Activated T-helper 2 cell treated with anti-CD3 and anti-CD28 coated beads, Interferon-gamma antibody, Interleukin-2, Interleukin-4, amounts not matched to agents 10 μg/mL and 5 μg/mL and 100 μg/mL, durations not matched to agents 14 hours and 24 hours and 36 hours (primary cell): ENCODE measurements at regions not wholly inside any gene's neighbourhood (a gene's known extent, or its start where the extent isn't known, plus 50 kb on each side); places are given as distances from the start of the nearest gene placed in this dataset.

ENCODE experiments used
- DNase-seq: peaks from one replicate; pipeline ENCODE4 v3.0.0; 2021; ENCODE audit warnings: low spot score
- H3K27ac Mint-ChIP-seq: one replicate; pipeline ENCODE4 v1.8.0; 2021; ENCODE audit warnings: mixed read lengths
- H3K27me3 Mint-ChIP-seq: one replicate; pipeline ENCODE4 v1.8.0; 2021; ENCODE audit warnings: low read depth, mixed read lengths
- H3K36me3 Mint-ChIP-seq: one replicate; pipeline ENCODE4 v1.8.0; 2021; ENCODE audit warnings: low read depth, mixed read lengths
- H3K4me1 Mint-ChIP-seq: one replicate; pipeline ENCODE4 v1.8.0; 2021; ENCODE audit warnings: low read depth, mixed read lengths
- H3K4me3 Mint-ChIP-seq: one replicate; pipeline ENCODE4 v1.8.0; 2021; ENCODE audit warnings: low read depth, mild to moderate bottlenecking, moderate library complexity, mixed read lengths
- H3K9me3 Mint-ChIP-seq: one replicate; pipeline ENCODE4 v1.8.0; 2021; ENCODE audit warnings: mixed read lengths
- intact Hi-C: fragments of 100-400 bp; cut with micrococcal nuclease; formaldehyde crosslinking; loops from one replicate; pipeline ENCODE4 v1.15.1; 2023

DNA sequence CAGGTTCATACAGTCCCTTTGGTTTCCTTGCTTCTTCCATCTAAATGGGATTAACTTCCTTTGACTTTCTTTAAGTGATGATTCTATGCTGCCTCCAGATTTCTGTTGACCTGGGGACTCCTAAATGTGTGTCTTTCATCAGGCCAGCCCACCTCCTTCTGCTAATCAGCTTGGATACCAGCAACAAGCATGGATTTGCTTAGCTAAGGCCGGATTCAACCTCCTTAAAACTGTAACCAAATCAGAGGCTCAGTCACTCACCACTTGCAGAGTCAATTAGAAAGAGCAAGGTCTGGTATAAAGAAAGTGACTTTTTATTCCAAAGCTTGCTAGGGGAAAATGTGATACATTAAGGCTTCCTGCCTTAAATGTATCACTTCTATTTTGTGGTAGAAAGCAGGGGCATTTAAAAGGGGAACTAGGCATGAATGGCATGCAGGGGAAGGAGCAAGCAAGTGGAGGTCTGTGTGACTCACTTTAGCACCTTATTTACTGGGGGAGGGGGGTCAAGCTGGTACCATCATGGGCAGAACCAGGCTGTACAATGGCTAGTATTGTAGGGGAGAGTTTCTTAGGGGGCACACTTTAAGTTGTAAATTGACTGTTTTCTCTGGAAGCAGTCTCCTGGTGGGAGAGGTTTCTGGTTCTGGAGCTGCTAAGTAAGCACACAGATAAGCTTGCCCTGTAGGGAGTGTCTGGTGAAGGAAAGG, 239.0 kb upstream of the PDGFD start:
- Mint-ChIP-seq H3K4me3 (no peak overlapping the region), H3K27ac (no peak overlapping the region), H3K36me3 (no peaks in the 10 kb centered on the region), H3K4me1 (no peaks in the 10 kb centered on the region), H3K9me3 (no peaks in the 10 kb centered on the region), H3K27me3 (no peaks in the 10 kb centered on the region)
- intact Hi-C loops: no loop called here
- no peak for DNase-seq

GRCh38 chr11:104394508-104394907, 230.6 kb upstream of the PDGFD start:
- Mint-ChIP-seq H3K36me3 (no peaks in the 10 kb centered on the region), H3K9me3 (no peaks in the 10 kb centered on the region), H3K27me3 (no peaks in the 10 kb centered on the region), H3K4me1 (no peaks in the 10 kb centered on the region), H3K4me3 (no peak overlapping the region), H3K27ac (no peak overlapping the region)
- no peak for DNase-seq
- intact Hi-C loops: no loop called here

DNA sequence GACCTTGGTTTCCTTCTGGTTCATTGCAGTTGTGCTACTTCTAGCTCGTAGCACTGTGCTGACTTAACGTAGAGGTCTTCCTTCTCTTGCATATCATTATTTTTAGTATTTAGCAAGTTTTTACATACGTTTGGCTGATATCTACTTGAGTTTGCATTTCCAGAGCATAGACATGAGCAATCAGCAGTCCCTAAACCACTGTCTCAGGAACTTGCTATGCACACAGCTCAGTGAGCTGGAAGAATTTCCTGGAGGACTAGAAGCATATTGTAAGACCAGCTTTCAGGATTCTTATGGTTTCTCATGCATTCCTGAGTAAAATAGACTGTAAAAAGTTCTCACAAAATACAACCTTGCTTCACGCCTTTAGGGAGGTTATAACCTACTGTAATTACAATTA, 226.7 kb upstream of the PDGFD start:
- DNase-seq: no peak
- H3K4me3 Mint-ChIP-seq: no peak overlapping the region

DNA sequence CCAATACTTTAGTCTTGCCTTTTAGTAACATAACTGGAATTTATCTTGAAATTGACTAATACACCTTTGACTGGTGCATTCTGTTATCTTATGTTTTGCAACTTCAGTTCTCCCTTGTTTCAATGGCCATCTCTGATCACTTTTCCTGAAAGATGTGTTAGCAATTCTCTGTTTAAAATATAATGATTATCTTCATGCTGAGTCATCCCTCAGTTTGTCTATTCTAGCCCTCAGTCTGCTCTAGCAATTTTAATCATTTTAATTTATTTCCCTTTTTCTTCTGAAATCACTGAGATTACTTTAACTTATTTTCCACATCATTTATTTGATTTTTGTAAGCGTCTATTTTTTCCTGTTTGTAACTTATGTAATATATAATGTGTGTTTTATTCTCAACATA, 221.9 kb upstream of the PDGFD start:
- no peaks in the 10 kb centered on the region for H3K9me3 Mint-ChIP-seq
- H3K27me3 Mint-ChIP-seq: no peaks in the 10 kb centered on the region
- intact Hi-C loops: no loop called here
- DNase-seq: no peak
- H3K27ac Mint-ChIP-seq: no peak overlapping the region
- no peaks in the 10 kb centered on the region for H3K4me1 Mint-ChIP-seq
- H3K36me3 Mint-ChIP-seq: no peaks in the 10 kb centered on the region
- no peak overlapping the region for H3K4me3 Mint-ChIP-seq

More for the DNA sequence above, 226.7 kb upstream of the PDGFD start:
- H3K4me1 Mint-ChIP-seq: no peaks in the 10 kb centered on the region
- H3K36me3 Mint-ChIP-seq: no peaks in the 10 kb centered on the region
- H3K27me3 Mint-ChIP-seq: no peaks in the 10 kb centered on the region
- H3K27ac Mint-ChIP-seq: no peak overlapping the region
- no peaks in the 10 kb centered on the region for H3K9me3 Mint-ChIP-seq
- intact Hi-C loops: no loop called here

DNA sequence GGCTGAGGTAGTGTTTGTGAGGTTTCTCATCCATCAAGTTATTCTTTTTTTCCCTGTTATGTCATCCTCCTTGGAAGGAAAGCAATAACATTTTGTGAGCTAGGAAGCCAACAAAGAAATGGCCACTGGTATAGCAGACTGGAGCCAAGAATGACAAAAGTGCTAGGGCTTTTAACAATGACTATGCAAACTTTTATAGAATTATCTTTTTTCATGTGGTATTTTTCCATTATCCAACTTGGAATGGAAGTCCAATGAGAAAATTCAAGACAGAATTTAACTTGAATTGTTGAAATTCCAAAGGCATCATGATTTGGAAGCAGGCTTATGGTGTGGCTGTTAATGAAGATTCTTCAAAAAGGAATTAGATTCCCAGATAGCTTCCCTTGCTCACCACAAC, 216.4 kb upstream of the PDGFD start:
- no peaks in the 10 kb centered on the region for H3K4me1 Mint-ChIP-seq
- no peak overlapping the region for H3K4me3 Mint-ChIP-seq
- intact Hi-C loops: no loop called here

DNA sequence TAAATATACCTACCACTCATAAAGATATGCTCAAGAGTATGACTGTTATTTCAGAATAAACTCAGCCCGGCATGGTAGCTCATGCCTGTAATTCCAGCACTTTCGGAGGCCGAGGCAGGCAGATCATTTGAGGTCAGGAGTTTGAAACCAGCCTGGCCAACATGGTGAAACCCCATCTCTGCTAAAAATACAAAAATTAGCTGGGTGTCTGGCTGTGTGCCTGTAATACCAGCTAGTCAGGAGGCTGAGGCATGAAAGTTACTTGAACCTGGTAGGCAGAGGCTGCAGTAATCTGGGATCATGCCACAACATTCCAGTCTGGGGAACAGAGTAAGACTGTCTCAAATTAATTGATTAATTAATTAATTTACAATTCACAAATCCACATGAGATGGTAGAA, 208.2 kb upstream of the PDGFD start:
- no peaks in the 10 kb centered on the region for H3K27me3 Mint-ChIP-seq
- H3K36me3 Mint-ChIP-seq: no peaks in the 10 kb centered on the region
- H3K4me3 Mint-ChIP-seq: no peak overlapping the region
- H3K27ac Mint-ChIP-seq: no peak overlapping the region
- no peaks in the 10 kb centered on the region for H3K4me1 Mint-ChIP-seq
- no peaks in the 10 kb centered on the region for H3K9me3 Mint-ChIP-seq
- intact Hi-C loops: no loop called here
- no peak for DNase-seq

More for the DNA sequence above, 216.4 kb upstream of the PDGFD start:
- Mint-ChIP-seq H3K27me3 (no peaks in the 10 kb centered on the region), H3K36me3 (no peaks in the 10 kb centered on the region), H3K9me3 (no peaks in the 10 kb centered on the region), H3K27ac (no peak overlapping the region)
- no peak for DNase-seq

DNA sequence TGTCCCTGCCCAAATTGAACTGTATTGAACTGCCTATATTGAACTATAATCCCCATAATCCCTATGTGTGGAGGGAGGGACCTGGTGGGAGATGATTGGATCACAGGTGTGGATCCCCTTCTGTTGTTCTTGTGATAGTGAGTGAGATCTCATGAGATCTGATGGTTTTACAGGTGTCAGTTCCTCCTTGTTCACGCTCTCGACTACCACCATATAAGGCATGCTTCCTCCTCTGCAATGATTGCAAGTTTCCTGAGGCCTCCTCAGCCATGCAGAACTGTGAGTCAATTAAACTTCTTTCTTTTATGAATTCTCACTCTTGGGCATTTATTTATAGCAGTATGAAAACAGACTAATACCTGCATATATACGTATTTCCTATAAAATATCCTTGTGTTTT, 206.5 kb upstream of the PDGFD start:
- intact Hi-C loops: no loop called here
- no peak overlapping the region for H3K27ac Mint-ChIP-seq
- H3K4me1 Mint-ChIP-seq: no peaks in the 10 kb centered on the region
- no peak overlapping the region for H3K4me3 Mint-ChIP-seq
- no peaks in the 10 kb centered on the region for H3K27me3 Mint-ChIP-seq
- H3K36me3 Mint-ChIP-seq: no peaks in the 10 kb centered on the region
- DNase-seq: no peak
- no peaks in the 10 kb centered on the region for H3K9me3 Mint-ChIP-seq

DNA sequence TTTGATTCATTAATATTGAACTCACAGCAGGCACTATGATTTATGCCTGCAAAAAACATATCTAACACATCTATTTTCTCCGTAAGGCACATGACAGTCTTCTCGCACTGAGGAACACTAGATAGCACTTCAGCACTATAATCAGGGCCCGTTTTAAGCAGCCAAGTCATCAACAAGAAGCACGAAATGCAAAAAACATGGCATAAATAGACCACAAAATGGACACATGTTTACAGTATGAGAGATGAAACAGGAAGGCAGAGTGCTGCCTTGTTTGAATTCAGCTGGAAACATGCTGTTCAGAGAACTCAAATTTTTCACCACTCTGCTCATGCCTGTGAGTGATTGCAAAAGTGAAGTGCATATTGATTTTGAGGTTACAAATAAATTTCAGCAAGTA, 205.8 kb upstream of the PDGFD start:
- Mint-ChIP-seq H3K36me3 (no peaks in the 10 kb centered on the region), H3K27me3 (no peaks in the 10 kb centered on the region), H3K4me3 (no peak overlapping the region), H3K9me3 (no peaks in the 10 kb centered on the region), H3K27ac (no peak overlapping the region), H3K4me1 (no peaks in the 10 kb centered on the region)
- intact Hi-C loops: no loop called here
- no peak for DNase-seq

- no peak for DNase-seq
- no peak overlapping the region for H3K27ac Mint-ChIP-seq
- no peaks in the 10 kb centered on the region for H3K4me1 Mint-ChIP-seq
- no peaks in the 10 kb centered on the region for H3K27me3 Mint-ChIP-seq
- H3K4me3 Mint-ChIP-seq: no peak overlapping the region
- H3K9me3 Mint-ChIP-seq: no peaks in the 10 kb centered on the region
- H3K36me3 Mint-ChIP-seq: no peaks in the 10 kb centered on the region
- intact Hi-C loops: no loop called here
Observed at GRCh38 chr11:104366321-104366734, 202.4 kb upstream of the PDGFD start.

GRCh38 chr11:104365676-104366075, 201.7 kb upstream of the PDGFD start:
- H3K4me1 Mint-ChIP-seq: no peaks in the 10 kb centered on the region
- H3K36me3 Mint-ChIP-seq: no peaks in the 10 kb centered on the region
- H3K4me3 Mint-ChIP-seq: no peak overlapping the region
- DNase-seq: no peak
- intact Hi-C loops: no loop called here
- H3K9me3 Mint-ChIP-seq: no peaks in the 10 kb centered on the region
- H3K27me3 Mint-ChIP-seq: no peaks in the 10 kb centered on the region
- H3K27ac Mint-ChIP-seq: no peak overlapping the region

DNA sequence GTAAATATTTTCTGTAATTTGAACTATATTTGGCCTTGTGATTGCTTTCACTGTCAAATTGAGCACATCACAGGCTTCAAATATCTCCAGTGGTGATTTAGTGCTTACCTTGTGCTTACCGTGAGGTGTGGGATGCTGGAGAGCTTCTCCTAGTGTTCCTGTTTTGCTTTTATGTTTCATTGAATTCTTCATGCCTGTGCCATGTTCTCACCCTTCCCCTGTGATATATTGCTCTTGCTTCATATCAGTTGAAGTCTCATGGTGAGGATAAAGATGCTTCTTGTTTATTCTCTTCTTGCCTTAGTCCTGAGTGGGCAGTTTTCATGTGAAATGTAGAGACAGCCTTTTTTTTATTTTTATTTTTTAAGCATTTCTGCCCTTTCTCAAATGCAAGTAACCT, 198.0 kb upstream of the PDGFD start:
- DNase-seq: no peak
- intact Hi-C loops: no loop called here
- no peak overlapping the region for H3K27ac Mint-ChIP-seq
- H3K4me1 Mint-ChIP-seq: no peaks in the 10 kb centered on the region
- no peak overlapping the region for H3K4me3 Mint-ChIP-seq
- no peaks in the 10 kb centered on the region for H3K9me3 Mint-ChIP-seq
- no peaks in the 10 kb centered on the region for H3K36me3 Mint-ChIP-seq
- no peaks in the 10 kb centered on the region for H3K27me3 Mint-ChIP-seq

DNA sequence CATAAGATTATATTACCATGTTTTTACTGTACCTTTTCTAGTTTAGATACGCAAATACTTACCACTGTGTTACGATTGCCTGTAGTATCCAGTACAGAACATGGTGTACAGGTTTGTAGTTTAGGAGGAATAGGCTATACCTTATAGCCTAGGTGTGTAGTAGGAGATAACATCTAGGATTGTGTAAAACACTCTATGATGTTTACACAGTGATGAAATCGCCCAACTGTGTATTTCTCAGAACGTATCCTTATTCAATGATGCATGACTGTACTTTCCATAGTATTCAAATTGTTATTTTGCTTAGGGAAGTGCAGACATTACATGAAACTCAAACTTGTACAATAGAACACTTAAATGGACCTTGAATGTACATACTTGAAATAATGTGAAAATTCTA, 188.1 kb upstream of the PDGFD start:
- intact Hi-C loops: no loop called here
- no peak for DNase-seq
- Mint-ChIP-seq H3K36me3 (no peaks in the 10 kb centered on the region), H3K9me3 (peaks cover 11% of the 10 kb centered on the region), H3K27me3 (no peaks in the 10 kb centered on the region), H3K4me3 (no peak overlapping the region), H3K4me1 (no peaks in the 10 kb centered on the region), H3K27ac (no peak overlapping the region)

GRCh38 chr11:104343578-104343977, 179.6 kb upstream of the PDGFD start:
- Mint-ChIP-seq H3K4me1 (no peaks in the 10 kb centered on the region), H3K27ac (no peak overlapping the region), H3K4me3 (no peak overlapping the region), H3K36me3 (no peaks in the 10 kb centered on the region), H3K9me3 (no peaks in the 10 kb centered on the region), H3K27me3 (no peaks in the 10 kb centered on the region)
- intact Hi-C loops: no loop called here
- DNase-seq: no peak

GRCh38 chr11:104340590-104340989, 176.6 kb upstream of the PDGFD start:
- Mint-ChIP-seq H3K27me3 (no peaks in the 10 kb centered on the region), H3K9me3 (no peaks in the 10 kb centered on the region), H3K27ac (no peak overlapping the region)

More at GRCh38 chr11:104340590-104340989, 176.6 kb upstream of the PDGFD start:
- no peak for DNase-seq
- intact Hi-C loops: no loop called here
- no peaks in the 10 kb centered on the region for H3K4me1 Mint-ChIP-seq
- no peak overlapping the region for H3K4me3 Mint-ChIP-seq
- no peaks in the 10 kb centered on the region for H3K36me3 Mint-ChIP-seq
